ENCODE measurements at regions not wholly inside any gene's neighbourhood (a gene's known extent, or its start where the extent isn't known, plus 50 kb on each side); places are given as distances from the start of the nearest gene placed in this dataset.

- TF ChIP-seq CTCF (IDR thresholded peaks at IDR 0.05; ENCODE audit: low read depth, low read length, missing control alignments): no peak
Observed at GRCh38 chr4:63440236-63440635, 969.0 kb downstream of the TECRL start.

GRCh38 chr4:63430105-63430504 is 979.1 kb downstream of the TECRL start:
- no peak for DNase-seq (ENCODE audit: extremely low read depth, low read depth)
- H3K4me3 ChIP-seq (replicated peaks; ENCODE audit: low read depth, low read length): no peak overlapping the region
- no peak for TF ChIP-seq CTCF (IDR thresholded peaks at IDR 0.05; ENCODE audit: low read depth, low read length, missing control alignments)

More at GRCh38 chr4:63440236-63440635, 969.0 kb downstream of the TECRL start:
- no peak for DNase-seq (ENCODE audit: extremely low read depth, low read depth)
- H3K4me3 ChIP-seq (replicated peaks; ENCODE audit: low read depth, low read length): no peak overlapping the region

GRCh38 chr4:63396269-63396668 is 1013.0 kb downstream of the TECRL start:
- no peak for DNase-seq (ENCODE audit: extremely low read depth, low read depth)

GRCh38 chr4:63393544-63393943 is 1015.7 kb downstream of the TECRL start:
- no peak for DNase-seq (ENCODE audit: extremely low read depth, low read depth)
- TF ChIP-seq CTCF (IDR thresholded peaks at IDR 0.05; ENCODE audit: low read depth, low read length, missing control alignments): no peak
- no peak overlapping the region for H3K4me3 ChIP-seq (replicated peaks; ENCODE audit: low read depth, low read length)

More at GRCh38 chr4:63396269-63396668, 1013.0 kb downstream of the TECRL start:
- no peak overlapping the region for H3K4me3 ChIP-seq (replicated peaks; ENCODE audit: low read depth, low read length)
- TF ChIP-seq CTCF (IDR thresholded peaks at IDR 0.05; ENCODE audit: low read depth, low read length, missing control alignments): no peak

GRCh38 chr4:63379750-63380522 is 1029.3 kb downstream of the TECRL start:
- DNase-seq (ENCODE audit: extremely low read depth, low read depth): no peak
- no peak for TF ChIP-seq CTCF (IDR thresholded peaks at IDR 0.05; ENCODE audit: low read depth, low read length, missing control alignments)
- H3K4me3 ChIP-seq (replicated peaks; ENCODE audit: low read depth, low read length): no peak overlapping the region

GRCh38 chr4:63371001-63371400 is 1038.2 kb downstream of the TECRL start:
- no peak for TF ChIP-seq CTCF (IDR thresholded peaks at IDR 0.05; ENCODE audit: low read depth, low read length, missing control alignments)
- no peak overlapping the region for H3K4me3 ChIP-seq (replicated peaks; ENCODE audit: low read depth, low read length)
- no peak for DNase-seq (ENCODE audit: extremely low read depth, low read depth)
